OCI-LY3 (cell line): ENCODE measurements at regions not wholly inside any gene's neighbourhood (a gene's known extent, or its start where the extent isn't known, plus 50 kb on each side); places are given as distances from the start of the nearest gene placed in this dataset.

ENCODE experiments used
- H2AFZ ChIP-seq: fragments of 200-600, 300-600 bp; shearing (Covaris generic); 2 replicates; pipeline ENCODE4 v1.6.0; 2014; ENCODE audit warnings: antibody characterized with exemption, low read depth, low read length
- H3K27ac ChIP-seq: fragments of 200-600, 300-600 bp; sonication (generic); 2 replicates; pipeline ENCODE4 v1.5.1; 2014; ENCODE audit warnings: mild to moderate bottlenecking, low read length, moderate library complexity, mixed read lengths
- H3K27me3 ChIP-seq: fragments of 200-600, 300-600 bp; sonication (generic); 2 replicates; pipeline ENCODE4 v1.6.1; 2014; ENCODE audit warnings: low read depth, low read length, mixed read lengths
- H3K36me3 ChIP-seq: fragments of 200-600, 300-600 bp; sonication (generic); replicated peaks from 2 replicates; pipeline ENCODE3; 2014; ENCODE audit warnings: low read depth, low read length, mixed read lengths
- H3K4me1 ChIP-seq: fragments of 300-600, 200-600 bp; sonication (generic); 2 replicates; pipeline ENCODE4 v1.6.1; 2014; ENCODE audit warnings: low read length, mixed read lengths
- H3K4me2 ChIP-seq: fragments of 200-600, 300-600 bp; sonication (generic); 2 replicates; pipeline ENCODE4 v1.6.1; 2014; ENCODE audit warnings: low read length, mixed read lengths
- H3K4me3 ChIP-seq: fragments of 300-600, 200-600 bp; sonication (generic); 2 replicates; pipeline ENCODE4 v1.5.1; 2014; ENCODE audit warnings: antibody characterized with exemption, mild to moderate bottlenecking, low read length, moderate library complexity
- H3K79me2 ChIP-seq: fragments of 300-600, 200-600 bp; shearing (Covaris generic); 2 replicates; pipeline ENCODE4 v1.6.1; 2014; ENCODE audit warnings: mild to moderate bottlenecking, low read length, mixed read lengths
- H3K9ac ChIP-seq: fragments of 300-600, 200-600 bp; shearing (Covaris generic); 2 replicates; pipeline ENCODE4 v1.6.0; 2014; ENCODE audit warnings: mild to moderate bottlenecking, low read length, moderate library complexity
- H3K9me3 ChIP-seq: fragments of 200-600, 300-600 bp; shearing (Covaris generic); 2 replicates; pipeline ENCODE4 v1.6.1; 2014; ENCODE audit warnings: low read length, mixed read lengths; ENCODE audit not compliant: insufficient read depth
- H4K20me1 ChIP-seq: fragments of 200-600, 300-600 bp; sonication (generic); 2 replicates; pipeline ENCODE4 v1.6.1; 2016; ENCODE audit warnings: low read length, mixed read lengths; ENCODE audit not compliant: insufficient read depth
- EZH2phosphoT487 ChIP-seq: fragments of 200-600 bp; shearing (Covaris generic); IDR thresholded peaks from 2 replicates; pipeline ENCODE4 v1.6.1; 2018; ENCODE audit warnings: antibody characterized with exemption, mixed run types, low read depth
- TF ChIP-seq, protein P1 (sequence below): fragments of 200-600, 300-600 bp; sonication (generic); IDR thresholded peaks from 2 replicates; pipeline ENCODE4 v1.5.1; 2014; ENCODE audit warnings: antibody characterized with exemption, low read length, low read depth

- Histone ChIP-seq H3K79me2 (no peaks in the 10 kb centered on the region), H3K9ac (no peak overlapping the region), H3K4me3 (no peak overlapping the region), H3K27me3 (no peaks in the 10 kb centered on the region), H4K20me1 (no peaks in the 10 kb centered on the region), H3K4me2 (no peak overlapping the region), H3K27ac (no peak overlapping the region), H3K9me3 (no peaks in the 10 kb centered on the region), H3K36me3 (no peaks in the 10 kb centered on the region), H2AFZ (no peak overlapping the region), H3K4me1 (no peaks in the 10 kb centered on the region)
- TF ChIP-seq, protein P1, sequence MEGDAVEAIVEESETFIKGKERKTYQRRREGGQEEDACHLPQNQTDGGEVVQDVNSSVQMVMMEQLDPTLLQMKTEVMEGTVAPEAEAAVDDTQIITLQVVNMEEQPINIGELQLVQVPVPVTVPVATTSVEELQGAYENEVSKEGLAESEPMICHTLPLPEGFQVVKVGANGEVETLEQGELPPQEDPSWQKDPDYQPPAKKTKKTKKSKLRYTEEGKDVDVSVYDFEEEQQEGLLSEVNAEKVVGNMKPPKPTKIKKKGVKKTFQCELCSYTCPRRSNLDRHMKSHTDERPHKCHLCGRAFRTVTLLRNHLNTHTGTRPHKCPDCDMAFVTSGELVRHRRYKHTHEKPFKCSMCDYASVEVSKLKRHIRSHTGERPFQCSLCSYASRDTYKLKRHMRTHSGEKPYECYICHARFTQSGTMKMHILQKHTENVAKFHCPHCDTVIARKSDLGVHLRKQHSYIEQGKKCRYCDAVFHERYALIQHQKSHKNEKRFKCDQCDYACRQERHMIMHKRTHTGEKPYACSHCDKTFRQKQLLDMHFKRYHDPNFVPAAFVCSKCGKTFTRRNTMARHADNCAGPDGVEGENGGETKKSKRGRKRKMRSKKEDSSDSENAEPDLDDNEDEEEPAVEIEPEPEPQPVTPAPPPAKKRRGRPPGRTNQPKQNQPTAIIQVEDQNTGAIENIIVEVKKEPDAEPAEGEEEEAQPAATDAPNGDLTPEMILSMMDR = no peak
- no peak for TF ChIP-seq EZH2phosphoT487
These were observed 225.1 kb downstream of the GATA3 start for GRCh38 chr10:8279598-8279997.

DNA sequence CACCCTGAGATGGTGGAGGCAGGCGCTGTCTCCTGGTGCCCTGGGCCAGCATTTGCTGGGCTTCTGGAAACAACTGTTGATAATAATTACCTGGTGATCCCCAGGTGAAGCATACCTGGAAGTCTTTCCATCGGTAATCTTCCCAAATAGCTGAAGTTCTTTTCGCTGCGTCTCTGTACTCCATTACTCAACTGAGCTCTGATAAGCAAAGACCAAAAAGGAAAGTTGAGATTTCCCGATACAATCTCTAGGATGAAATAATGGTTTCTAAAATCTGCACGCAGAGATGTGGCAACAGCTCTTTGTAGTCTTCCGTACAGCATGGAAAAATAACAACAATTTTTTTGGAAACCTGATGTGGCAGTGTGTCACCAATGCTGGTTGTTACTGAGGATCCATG lies 226.5 kb downstream of the GATA3 start:
- Histone ChIP-seq H3K4me2 (no peak overlapping the region), H3K9ac (no peak overlapping the region), H3K4me3 (no peak overlapping the region), H3K36me3 (no peaks in the 10 kb centered on the region), H3K4me1 (no peaks in the 10 kb centered on the region), H3K9me3 (no peaks in the 10 kb centered on the region), H3K27ac (no peak overlapping the region), H4K20me1 (no peaks in the 10 kb centered on the region), H2AFZ (no peak overlapping the region), H3K79me2 (no peaks in the 10 kb centered on the region), H3K27me3 (no peaks in the 10 kb centered on the region)
- TF ChIP-seq, protein P1 = no peak
- no peak for TF ChIP-seq EZH2phosphoT487

DNA sequence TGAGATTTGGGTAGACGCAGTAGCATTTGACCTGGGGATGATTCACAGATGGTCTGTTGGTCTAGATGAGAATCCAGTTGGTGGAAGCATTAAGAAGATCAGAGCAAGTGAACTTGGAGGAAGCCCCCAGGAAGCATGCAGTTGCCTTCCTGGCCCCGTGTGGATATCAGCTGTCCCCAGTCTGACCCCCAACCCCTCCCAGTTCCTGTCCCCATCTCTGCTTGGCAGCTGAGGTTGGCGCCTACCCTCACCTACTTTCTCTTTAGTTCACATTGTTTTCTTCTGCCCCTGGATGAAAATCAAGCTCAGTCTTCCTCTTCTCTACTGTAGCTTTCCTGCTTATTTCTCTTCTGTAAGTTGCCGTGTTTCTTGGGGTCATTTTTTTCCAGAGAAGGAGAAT lies 227.9 kb downstream of the GATA3 start:
- H3K4me2 ChIP-seq = no peak overlapping the region
- no peaks in the 10 kb centered on the region for H3K79me2 ChIP-seq
- H3K4me1 ChIP-seq = no peaks in the 10 kb centered on the region
- no peak overlapping the region for H3K9ac ChIP-seq
- TF ChIP-seq, protein P1 = no peak
- H3K27ac ChIP-seq = no peak overlapping the region
- no peaks in the 10 kb centered on the region for H3K27me3 ChIP-seq
- H4K20me1 ChIP-seq = no peaks in the 10 kb centered on the region
- no peaks in the 10 kb centered on the region for H3K36me3 ChIP-seq
- H2AFZ ChIP-seq = no peak overlapping the region
- no peaks in the 10 kb centered on the region for H3K9me3 ChIP-seq
- no peak overlapping the region for H3K4me3 ChIP-seq

DNA sequence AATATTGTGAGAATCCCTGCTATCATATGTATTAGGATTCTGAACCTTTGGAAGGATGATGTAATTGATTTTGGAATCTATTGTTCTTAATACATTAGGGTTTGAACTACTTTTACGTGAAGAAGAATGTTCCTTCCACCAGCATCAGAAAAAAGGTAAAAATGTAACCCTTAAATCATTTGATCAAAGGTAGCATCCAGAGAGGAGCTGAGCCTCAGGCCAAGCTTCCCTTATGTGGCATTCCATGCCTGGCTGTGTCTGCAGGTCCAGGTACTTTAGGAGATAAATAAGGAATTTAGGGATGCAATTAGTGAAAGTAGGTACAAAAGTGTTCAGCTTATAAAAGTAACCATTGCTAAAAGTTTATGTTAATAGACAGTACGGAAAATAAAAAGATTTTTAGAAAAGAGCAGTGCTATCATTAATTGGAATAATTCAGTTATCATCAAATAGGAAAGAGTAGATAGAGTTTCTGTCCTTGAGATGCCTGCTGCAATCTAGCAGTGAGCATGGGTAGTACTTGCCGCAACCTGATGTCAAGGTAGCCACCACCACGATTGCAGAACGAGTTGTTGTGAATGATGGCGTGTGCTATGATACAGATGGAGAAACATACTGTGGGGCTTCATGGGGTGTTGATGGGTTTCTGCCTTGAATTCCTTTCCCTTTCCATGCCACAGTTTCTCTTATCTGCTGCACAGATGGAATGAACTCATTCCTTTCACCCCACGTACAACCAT lies 228.8 kb downstream of the GATA3 start:
- Histone ChIP-seq H3K9ac (no peak overlapping the region), H2AFZ (no peak overlapping the region), H3K4me1 (no peaks in the 10 kb centered on the region), H3K27ac (no peak overlapping the region), H3K4me3 (no peak overlapping the region), H4K20me1 (no peaks in the 10 kb centered on the region), H3K79me2 (no peaks in the 10 kb centered on the region), H3K4me2 (no peak overlapping the region), H3K9me3 (no peaks in the 10 kb centered on the region), H3K36me3 (no peaks in the 10 kb centered on the region), H3K27me3 (no peaks in the 10 kb centered on the region)
- TF ChIP-seq, protein P1 = no peak
- no peak for TF ChIP-seq EZH2phosphoT487
